ENCODE measurements at regions not wholly inside any gene's neighbourhood (a gene's known extent, or its start where the extent isn't known, plus 50 kb on each side); places are given as distances from the start of the nearest gene placed in this dataset.

GRCh38 chr6:14365393-14365792 is 247.8 kb downstream of the CD83 start:
- TF ChIP-seq RARB (CRISPR knock-in tag; IDR thresholded peaks at IDR 0.05) (no peak), ZNF8 (CRISPR knock-in tag; IDR thresholded peaks at IDR 0.05) (no peak), ESRRG (CRISPR knock-in tag; IDR thresholded peaks at IDR 0.05) (no peak), BACH2 (CRISPR knock-in tag; IDR thresholded peaks at IDR 0.05; ENCODE audit: borderline replicate concordance) (no peak), ISL1 (CRISPR knock-in tag; IDR thresholded peaks at IDR 0.05) (no peak), ZFP3 (CRISPR knock-in tag; IDR thresholded peaks at IDR 0.05) (no peak), PPARA (CRISPR knock-in tag; IDR thresholded peaks at IDR 0.05; ENCODE audit: borderline replicate concordance) (no peak), ARNTL (CRISPR knock-in tag; IDR thresholded peaks at IDR 0.05; ENCODE audit: borderline replicate concordance, low read depth) (no peak), GLIS3 (CRISPR knock-in tag; IDR thresholded peaks at IDR 0.05) (no peak), OSR1 (CRISPR knock-in tag; IDR thresholded peaks at IDR 0.05) (no peak), TCF4 (CRISPR knock-in tag; IDR thresholded peaks at IDR 0.05; ENCODE audit: borderline replicate concordance) (no peak), ZC3H10 (CRISPR knock-in tag; IDR thresholded peaks at IDR 0.05) (no peak), TOX (CRISPR knock-in tag; IDR thresholded peaks at IDR 0.05; ENCODE audit: borderline replicate concordance) (no peak), ZFP30 (CRISPR knock-in tag; IDR thresholded peaks at IDR 0.05) (no peak), POU6F1 (CRISPR knock-in tag; IDR thresholded peaks at IDR 0.05; ENCODE audit: borderline replicate concordance, low read depth) (no peak), ZNF70 (CRISPR knock-in tag; IDR thresholded peaks at IDR 0.05) (no peak), ZNF565 (CRISPR knock-in tag; conservative IDR thresholded peaks at IDR 0.05; ENCODE audit: low read depth) (no peak), CREB5 (CRISPR knock-in tag; IDR thresholded peaks at IDR 0.05; ENCODE audit: low read depth) (no peak)
- TF ChIP-seq, protein P1, sequence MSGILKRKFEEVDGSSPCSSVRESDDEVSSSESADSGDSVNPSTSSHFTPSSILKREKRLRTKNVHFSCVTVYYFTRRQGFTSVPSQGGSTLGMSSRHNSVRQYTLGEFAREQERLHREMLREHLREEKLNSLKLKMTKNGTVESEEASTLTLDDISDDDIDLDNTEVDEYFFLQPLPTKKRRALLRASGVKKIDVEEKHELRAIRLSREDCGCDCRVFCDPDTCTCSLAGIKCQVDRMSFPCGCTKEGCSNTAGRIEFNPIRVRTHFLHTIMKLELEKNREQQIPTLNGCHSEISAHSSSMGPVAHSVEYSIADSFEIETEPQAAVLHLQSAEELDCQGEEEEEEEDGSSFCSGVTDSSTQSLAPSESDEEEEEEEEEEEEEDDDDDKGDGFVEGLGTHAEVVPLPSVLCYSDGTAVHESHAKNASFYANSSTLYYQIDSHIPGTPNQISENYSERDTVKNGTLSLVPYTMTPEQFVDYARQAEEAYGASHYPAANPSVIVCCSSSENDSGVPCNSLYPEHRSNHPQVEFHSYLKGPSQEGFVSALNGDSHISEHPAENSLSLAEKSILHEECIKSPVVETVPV (CRISPR knock-in tag; IDR thresholded peaks at IDR 0.05): no peak
- TF ChIP-seq, protein P2, sequence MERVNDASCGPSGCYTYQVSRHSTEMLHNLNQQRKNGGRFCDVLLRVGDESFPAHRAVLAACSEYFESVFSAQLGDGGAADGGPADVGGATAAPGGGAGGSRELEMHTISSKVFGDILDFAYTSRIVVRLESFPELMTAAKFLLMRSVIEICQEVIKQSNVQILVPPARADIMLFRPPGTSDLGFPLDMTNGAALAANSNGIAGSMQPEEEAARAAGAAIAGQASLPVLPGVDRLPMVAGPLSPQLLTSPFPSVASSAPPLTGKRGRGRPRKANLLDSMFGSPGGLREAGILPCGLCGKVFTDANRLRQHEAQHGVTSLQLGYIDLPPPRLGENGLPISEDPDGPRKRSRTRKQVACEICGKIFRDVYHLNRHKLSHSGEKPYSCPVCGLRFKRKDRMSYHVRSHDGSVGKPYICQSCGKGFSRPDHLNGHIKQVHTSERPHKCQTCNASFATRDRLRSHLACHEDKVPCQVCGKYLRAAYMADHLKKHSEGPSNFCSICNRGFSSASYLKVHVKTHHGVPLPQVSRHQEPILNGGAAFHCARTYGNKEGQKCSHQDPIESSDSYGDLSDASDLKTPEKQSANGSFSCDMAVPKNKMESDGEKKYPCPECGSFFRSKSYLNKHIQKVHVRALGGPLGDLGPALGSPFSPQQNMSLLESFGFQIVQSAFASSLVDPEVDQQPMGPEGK (CRISPR knock-in tag; IDR thresholded peaks at IDR 0.05; ENCODE audit: borderline replicate concordance): no peak
- no peak for ATAC-seq

- no peak for TF ChIP-seq CREB5 (CRISPR knock-in tag; IDR thresholded peaks at IDR 0.05; ENCODE audit: low read depth)
- no peak for ATAC-seq
Measured at GRCh38 chr6:14366315-14366714, 248.7 kb downstream of the CD83 start.

DNA sequence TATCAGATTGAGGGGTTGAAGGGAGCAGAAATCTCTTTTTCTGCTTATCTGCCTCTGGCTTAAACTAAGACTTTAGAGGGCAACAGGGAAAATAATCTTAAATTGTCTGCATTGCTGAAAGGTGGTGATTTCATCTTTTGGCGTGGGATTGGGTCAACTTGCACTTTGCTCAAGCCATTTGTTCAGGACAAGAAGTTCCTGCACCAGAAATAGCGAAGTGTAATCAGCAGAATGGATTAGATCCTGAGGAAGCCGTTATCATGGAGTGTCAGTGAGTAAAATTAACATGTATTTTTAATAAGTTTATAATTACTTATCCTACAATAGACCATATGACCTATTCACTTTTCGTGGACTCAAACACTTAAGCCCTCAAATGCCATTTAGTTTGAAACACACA is 249.3 kb downstream of the CD83 start:
- ATAC-seq: no peak
- TF ChIP-seq GLIS3 (CRISPR knock-in tag; IDR thresholded peaks at IDR 0.05): no peak
- TF ChIP-seq OSR1 (CRISPR knock-in tag; IDR thresholded peaks at IDR 0.05): no peak
- TF ChIP-seq ZNF8 (CRISPR knock-in tag; IDR thresholded peaks at IDR 0.05): no peak
- no peak for TF ChIP-seq TSHZ2 (CRISPR knock-in tag; IDR thresholded peaks at IDR 0.05)
- TF ChIP-seq ZC3H10 (CRISPR knock-in tag; IDR thresholded peaks at IDR 0.05): no peak
- no peak for TF ChIP-seq ZFP30 (CRISPR knock-in tag; IDR thresholded peaks at IDR 0.05)
- no peak for TF ChIP-seq CSDC2 (CRISPR knock-in tag; IDR thresholded peaks at IDR 0.05)
- TF ChIP-seq RARB (CRISPR knock-in tag; IDR thresholded peaks at IDR 0.05): no peak
- TF ChIP-seq POU6F1 (CRISPR knock-in tag; IDR thresholded peaks at IDR 0.05; ENCODE audit: borderline replicate concordance, low read depth): no peak
- no peak for TF ChIP-seq CREB5 (CRISPR knock-in tag; IDR thresholded peaks at IDR 0.05; ENCODE audit: low read depth)
- TF ChIP-seq ZNF565 (CRISPR knock-in tag; conservative IDR thresholded peaks at IDR 0.05; ENCODE audit: low read depth): no peak
- TF ChIP-seq TCF4 (CRISPR knock-in tag; IDR thresholded peaks at IDR 0.05; ENCODE audit: borderline replicate concordance): no peak
- TF ChIP-seq PPARA (CRISPR knock-in tag; IDR thresholded peaks at IDR 0.05; ENCODE audit: borderline replicate concordance): no peak
- TF ChIP-seq, protein P1 (CRISPR knock-in tag; IDR thresholded peaks at IDR 0.05): no peak
- no peak for TF ChIP-seq ZNF70 (CRISPR knock-in tag; IDR thresholded peaks at IDR 0.05)
